HG03439 (cell line): ENCODE measurements at regions not wholly inside any gene's neighbourhood (a gene's known extent, or its start where the extent isn't known, plus 50 kb on each side); places are given as distances from the start of the nearest gene placed in this dataset.
A peak's percentile ranks its signal among the peaks of the same experiment; 100 is the strongest.

Experiments
- ATAC-seq: cut with Tn5 transposase; IDR thresholded peaks from one replicate; pipeline ENCODE4 v1.9.1; 2021; ENCODE audit warnings: mild to moderate bottlenecking, moderate library complexity; ENCODE audit not compliant: unreplicated experiment

- ATAC-seq = no peak
Measured at GRCh38 chr4:158013858-158014257, 159.0 kb downstream of the GASK1B start.

- no peak for ATAC-seq
Measured at GRCh38 chr4:158010361-158010760, 162.5 kb downstream of the GASK1B start.

GRCh38 chr4:158008551-158009218 is 164.1 kb downstream of the GASK1B start:
- ATAC-seq = no peak

- no peak for ATAC-seq
Measured at GRCh38 chr4:158007566-158007965, 165.3 kb downstream of the GASK1B start.

- ATAC-seq = no peak
Measured at GRCh38 chr4:158006990-158007389, 165.8 kb downstream of the GASK1B start.

GRCh38 chr4:158005021-158005420 is 167.8 kb downstream of the GASK1B start:
- ATAC-seq = no peak

- no peak for ATAC-seq
Measured at GRCh38 chr4:158004101-158004500, 168.7 kb downstream of the GASK1B start.

GRCh38 chr4:158003212-158003611 is 169.6 kb downstream of the GASK1B start:
- ATAC-seq = no peak

- ATAC-seq = no peak
Measured at GRCh38 chr4:158002173-158002572, 170.7 kb downstream of the GASK1B start.

GRCh38 chr4:158001756-158002155 is 171.1 kb downstream of the GASK1B start:
- no peak for ATAC-seq

- ATAC-seq = no peak
Measured at GRCh38 chr4:157999723-158000122, 173.1 kb downstream of the GASK1B start.

- no peak for ATAC-seq
Measured at GRCh38 chr4:157997296-157997695, 175.5 kb downstream of the GASK1B start.

GRCh38 chr4:157996061-157997028 is 176.5 kb downstream of the GASK1B start:
- ATAC-seq = no peak

- no peak for ATAC-seq
Measured at GRCh38 chr4:157994863-157995262, 178.0 kb downstream of the GASK1B start.

GRCh38 chr4:157992948-157993839 is 179.6 kb downstream of the GASK1B start:
- no peak for ATAC-seq

GRCh38 chr4:157992038-157992705 is 180.7 kb downstream of the GASK1B start:
- ATAC-seq = peak; percentile 66

GRCh38 chr4:157988641-157989040 is 184.2 kb downstream of the GASK1B start:
- no peak for ATAC-seq

- ATAC-seq = no peak
Measured at GRCh38 chr4:157984285-157984911, 188.4 kb downstream of the GASK1B start.

- ATAC-seq = no peak
Measured at GRCh38 chr4:157983300-157983699, 189.5 kb downstream of the GASK1B start.

- ATAC-seq = no peak
Measured at GRCh38 chr4:157980158-157980557, 192.7 kb downstream of the GASK1B start.
